CD1c-positive myeloid dendritic cell (primary cell): ENCODE measurements at regions not wholly inside any gene's neighbourhood (a gene's known extent, or its start where the extent isn't known, plus 50 kb on each side); places are given as distances from the start of the nearest gene placed in this dataset.
"Not testable (repeated sequence)": the region's sequence is repeated elsewhere in the genome, so short reads cannot be mapped to it uniquely, and the experiment has no call there.

Experiments
- DNase-seq: peaks from one replicate; pipeline ENCODE4 v3.0.0-alpha.2; 2016; ENCODE audit errors: extremely low spot score

DNA sequence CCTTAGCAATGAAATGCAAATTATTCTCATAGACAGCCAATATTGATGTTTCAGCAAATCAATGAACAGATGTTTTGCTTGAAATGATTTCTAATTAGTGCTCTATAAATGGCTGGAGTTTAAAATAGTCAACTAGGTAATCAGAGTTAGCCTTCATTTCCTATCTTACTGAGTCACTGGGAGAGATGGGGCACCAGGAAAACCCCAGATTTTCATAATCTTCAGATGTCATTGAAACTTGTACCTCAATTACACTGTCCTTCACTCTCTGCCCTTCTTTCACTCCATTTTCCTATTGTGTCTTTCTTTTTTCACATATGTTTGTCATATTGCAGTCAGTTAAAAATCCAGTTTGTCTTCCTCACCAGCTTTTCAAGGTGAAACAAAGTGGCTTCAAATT is 92.7 kb downstream of the C12orf75 start:
- no peak for DNase-seq

DNA sequence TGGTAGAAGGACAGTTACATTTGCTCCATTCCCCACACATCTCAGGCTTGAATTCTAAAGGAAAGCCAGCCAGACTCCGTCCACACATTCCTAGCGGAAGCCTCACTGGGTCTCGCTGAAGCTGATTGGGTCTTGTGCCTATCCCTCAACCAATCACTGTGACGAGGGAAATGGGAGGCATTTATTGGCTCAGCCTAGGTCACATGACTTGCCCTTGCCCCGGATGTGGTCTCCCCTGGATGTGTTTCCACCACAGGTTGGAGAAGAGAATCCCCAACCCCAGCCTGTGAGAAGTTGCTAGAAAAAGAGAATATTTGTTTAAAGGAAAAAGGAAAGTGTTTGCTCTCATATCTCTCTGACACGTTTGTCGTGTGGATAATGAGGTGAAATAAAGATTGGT is 93.4 kb downstream of the C12orf75 start:
- no peak for DNase-seq

DNA sequence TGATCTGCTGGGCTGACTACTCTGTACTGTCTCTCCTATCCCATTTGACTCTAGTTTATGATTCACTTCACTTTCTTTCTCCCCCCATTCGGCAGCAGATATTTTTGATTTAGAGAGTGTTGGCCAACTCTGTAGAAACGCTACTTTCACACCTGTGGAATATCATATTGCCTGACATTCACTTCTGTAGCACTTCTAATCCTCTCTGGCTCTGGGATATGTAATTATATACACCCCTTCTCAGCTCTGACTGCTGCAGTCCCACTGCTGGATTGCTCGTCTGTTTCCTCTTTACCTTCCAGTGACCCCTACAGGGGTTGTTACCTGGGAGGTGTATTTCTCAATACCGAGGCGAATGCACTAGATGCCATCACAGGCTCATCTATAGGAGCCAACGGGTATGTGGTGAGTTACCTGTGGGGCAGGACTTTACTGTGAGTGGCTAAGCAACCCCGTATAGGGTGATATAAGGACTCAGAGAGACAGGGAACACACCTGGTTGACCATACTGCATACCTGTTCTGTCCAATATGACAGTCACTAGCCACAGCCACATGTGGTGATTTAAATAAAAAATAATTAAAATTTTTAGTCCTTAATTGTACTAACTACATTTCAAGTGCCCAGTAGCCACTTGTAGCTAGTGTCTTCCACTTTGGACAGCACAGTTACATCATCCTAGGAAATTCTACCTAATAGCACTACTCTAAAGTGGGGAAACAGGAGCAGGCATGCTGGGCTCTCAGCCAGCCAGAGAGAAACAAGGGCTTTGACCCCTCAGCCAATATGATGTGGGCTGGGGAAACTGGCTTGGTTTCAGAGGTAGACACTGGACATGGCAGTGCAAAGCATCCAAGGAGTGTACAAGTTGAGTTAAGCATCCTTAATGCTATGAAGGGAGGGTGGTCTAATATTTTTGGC is 95.0 kb downstream of the C12orf75 start:
- no peak for DNase-seq

DNA sequence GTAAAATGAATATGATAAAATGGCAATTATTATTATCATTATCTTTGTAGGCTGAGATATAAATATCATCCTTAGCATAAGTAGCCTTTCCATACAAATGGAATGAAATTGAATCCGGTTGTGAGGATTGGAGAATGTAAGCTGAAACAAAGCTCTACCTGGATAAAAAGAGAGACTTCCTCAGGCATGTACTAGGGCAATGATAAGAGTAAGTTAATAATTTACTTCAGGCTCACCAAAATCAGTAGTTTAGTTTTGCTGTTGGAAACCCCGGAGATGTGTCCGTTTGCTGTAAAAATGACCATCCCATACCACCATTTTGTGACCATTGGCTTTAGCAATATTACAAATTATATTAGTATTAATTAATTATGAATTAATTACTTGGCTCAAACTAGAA is 96.3 kb downstream of the C12orf75 start:
- no peak for DNase-seq

DNA sequence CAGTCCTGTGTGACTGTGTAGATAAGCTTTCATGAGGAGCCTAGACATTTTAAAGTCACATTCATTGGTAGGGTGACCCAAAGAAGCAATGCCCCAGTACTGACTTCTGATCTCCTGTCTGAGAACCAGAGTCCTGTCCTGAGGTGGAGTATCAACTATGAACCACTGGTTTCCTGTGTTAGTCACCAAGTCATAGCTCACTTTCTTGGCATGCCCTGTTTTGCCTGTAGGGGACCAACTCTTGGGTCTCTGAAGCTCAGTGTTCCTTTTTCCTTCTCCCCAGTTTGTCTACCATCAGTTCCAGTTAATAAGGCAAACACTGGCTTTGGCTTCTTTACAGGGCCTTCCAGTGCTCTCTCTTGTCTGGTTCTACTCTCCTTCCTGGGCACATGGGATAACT is 97.4 kb downstream of the C12orf75 start:
- DNase-seq = no peak

DNA sequence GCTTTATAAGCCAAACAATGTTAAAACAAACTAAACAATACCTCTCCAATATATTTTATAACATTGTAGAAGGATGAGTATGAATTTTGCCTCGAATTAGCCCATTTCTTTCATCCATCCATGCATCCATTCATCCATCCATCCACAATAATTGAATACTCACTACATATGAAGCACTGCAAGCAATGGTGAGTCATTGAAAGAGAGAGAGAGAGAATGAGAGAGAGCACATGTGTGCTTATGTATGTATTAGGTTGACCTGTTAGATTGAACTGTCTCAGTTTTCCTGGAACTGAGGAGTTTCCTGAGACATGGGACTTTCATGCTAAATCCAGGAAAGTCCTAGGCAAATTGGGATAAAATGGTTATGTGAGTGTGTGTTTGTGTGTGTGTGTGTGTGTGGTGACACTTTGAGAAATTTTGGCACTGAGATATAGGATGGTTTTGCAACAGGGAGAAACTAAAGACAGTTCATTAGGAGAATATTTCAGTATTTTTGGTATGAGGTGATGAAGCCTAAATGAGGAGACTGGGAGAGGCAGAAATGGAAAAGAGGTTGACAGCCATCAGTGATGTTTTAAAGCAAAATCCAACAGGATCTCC is 98.4 kb downstream of the C12orf75 start:
- no peak for DNase-seq

DNA sequence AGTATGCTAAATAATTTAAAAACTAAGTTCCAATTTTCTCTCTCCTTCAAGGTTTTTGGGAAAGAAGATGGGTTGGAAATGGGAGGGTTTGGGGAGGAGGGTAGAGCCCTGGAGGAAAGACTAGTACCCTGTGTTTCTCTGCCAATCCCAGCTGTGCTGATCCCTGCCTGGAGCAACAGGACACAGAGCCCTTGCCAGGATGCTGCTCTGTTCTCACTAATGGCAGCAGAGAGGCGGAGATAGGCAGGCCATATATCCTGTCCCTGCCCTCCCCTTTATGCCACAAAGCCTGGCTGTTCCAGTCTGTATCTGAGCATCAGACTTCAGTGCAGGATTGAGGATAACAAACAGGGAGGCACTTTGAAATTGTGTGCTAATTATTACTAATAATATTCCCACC is 99.0 kb downstream of the C12orf75 start:
- DNase-seq = no peak

DNA sequence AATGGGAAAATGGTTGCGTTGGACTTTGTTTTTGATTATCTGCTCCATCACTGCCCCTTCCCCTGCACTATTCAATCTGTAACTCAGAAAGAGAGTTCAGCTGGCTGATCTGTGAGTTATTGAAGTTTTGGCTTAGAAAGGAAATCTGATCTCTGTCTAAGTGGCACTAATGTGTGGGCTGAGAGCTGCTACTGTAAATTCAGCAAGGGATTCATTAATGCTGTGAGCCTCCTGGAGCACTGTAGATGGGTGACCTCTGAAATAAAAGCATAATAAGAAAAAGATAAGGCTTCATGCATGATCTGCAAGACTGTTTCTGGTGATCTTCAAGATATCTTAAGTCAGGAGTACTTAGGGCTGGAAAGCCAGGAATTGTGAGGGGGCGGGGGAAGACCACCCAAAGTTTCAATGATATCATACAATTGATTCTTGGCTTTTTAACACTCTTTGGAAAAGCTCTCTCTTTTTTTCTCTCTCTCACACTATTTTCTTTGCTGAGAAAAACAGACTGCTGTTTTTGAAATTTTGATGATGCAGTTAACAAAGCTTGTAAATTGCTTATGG is 101.1 kb downstream of the C12orf75 start:
- DNase-seq = no peak

DNA sequence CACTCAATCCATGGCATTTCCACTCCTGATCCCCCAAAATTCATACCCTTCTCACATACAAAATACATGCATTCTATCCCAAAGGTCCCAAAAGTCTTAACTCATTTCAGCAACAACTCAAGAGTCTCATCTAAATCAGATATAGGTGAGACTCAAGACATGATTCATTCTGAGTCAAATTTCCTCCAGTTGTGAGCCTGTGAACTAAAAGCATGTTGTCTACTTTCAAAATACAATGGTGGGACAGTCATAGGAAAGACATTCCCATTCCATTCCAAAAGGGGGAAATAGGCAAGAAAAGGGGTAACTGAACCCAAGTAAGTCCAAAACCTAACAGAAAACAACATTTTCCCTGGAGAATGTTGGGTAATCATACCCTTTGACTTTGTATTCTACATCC is 103.3 kb downstream of the C12orf75 start:
- DNase-seq = no peak

DNA sequence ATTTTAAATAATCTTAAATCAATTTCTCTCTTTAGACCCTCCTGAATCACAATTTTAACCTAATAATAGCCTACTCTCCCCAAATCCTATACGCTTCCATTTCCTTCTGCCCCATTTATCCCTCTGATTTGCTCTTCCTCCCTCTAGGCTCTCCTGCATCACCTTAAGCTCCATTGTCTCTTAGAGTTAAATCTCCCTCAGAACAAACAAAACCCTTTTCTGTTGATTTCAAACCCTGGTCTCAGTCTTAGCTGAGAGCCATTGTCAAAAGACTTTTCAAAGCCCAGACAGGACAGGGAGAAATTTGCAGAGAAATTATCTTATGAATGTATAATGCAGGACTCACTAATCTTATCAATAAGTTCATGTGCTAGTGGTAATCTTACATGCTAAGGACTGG is 106.1 kb downstream of the C12orf75 start:
- no peak for DNase-seq

DNA sequence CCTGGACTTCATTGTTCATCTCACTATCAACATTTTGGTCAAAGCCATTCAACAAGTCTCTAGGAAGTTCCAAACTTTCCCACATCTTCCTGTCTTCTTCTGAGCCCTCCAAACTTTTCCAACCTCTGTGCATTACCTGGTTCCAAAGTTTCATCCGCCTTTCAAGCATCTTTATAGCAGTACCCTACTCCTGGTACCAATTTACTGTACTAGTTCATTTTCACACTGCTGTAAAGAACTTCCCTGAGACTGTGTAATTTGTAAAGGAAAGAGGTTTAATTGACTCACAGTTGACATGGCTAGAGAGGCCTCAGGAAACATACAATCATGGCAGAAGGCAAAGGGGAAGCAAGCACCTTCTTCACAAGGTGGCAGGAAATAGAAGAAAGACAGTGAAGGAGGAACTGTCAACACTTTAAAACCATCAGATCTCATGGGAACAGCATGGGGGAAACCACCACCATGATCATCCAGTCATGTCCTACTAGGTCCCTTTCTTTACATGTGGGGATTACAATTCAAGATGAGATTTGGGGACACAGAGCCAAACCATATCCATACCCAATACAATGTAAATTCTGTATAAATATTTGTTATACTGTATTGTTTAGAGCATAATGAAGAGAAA is 109.7 kb downstream of the C12orf75 start:
- no peak for DNase-seq

DNA sequence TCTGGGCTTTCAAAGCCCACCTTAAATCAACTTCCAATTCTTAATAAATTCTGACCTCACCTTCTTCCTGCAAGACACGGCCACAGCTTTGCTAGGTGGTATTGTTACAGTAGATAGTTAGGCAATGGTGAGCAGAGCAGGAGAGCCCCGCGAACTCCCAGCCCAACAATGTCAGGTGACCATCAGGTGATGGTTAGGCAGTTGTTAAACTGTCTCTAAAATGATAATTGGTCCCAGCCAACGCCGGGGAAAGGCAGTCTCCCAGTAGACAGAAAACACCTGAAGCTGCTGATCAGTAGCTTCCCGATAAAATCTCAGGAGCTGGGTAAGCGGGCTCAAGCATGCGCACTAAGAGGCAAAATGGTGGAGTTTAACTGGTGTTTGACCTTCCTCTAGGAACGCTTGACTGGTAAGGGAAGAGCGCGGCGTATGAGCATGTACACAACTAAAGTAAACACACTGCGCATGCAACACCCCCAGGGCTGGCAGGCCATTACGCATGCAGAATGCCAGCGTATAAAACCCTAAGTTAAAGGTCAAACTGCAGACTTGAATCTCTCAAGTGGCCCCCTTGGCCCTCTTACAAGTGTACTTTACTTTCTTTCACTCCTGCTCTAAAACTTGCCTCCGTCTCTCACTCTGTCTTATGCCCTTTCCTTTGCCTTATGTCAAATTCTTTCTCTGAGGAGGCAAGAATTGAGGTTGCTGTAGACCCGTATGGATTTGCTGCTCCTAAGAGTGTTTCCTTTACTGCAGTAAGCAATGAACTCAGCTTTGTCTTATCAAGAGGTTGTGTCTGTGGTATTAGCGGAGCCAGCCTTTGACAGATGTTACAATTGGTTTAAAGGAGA is 113.5 kb downstream of the C12orf75 start:
- no peak for DNase-seq

DNA sequence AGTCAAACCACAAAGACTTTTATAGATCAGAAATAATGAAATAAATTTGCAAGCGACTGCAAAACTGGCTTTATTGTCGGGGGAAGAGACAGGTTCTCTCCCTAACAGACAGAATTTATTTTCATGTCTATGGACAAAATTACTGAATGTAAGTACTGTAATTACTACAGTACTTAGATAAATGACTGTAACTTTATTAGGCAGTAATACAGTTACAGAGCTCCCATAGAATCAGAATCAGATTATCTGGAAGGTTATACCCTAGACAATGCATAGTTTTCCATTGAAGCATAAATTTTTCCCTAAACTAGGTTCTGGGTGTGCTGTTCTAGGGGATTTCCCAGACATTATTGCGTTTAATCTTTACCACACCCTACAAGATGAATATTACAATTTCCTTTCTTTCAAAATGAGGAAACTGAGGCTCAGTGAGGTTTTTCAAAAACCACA is 114.2 kb downstream of the C12orf75 start:
- no peak for DNase-seq

DNA sequence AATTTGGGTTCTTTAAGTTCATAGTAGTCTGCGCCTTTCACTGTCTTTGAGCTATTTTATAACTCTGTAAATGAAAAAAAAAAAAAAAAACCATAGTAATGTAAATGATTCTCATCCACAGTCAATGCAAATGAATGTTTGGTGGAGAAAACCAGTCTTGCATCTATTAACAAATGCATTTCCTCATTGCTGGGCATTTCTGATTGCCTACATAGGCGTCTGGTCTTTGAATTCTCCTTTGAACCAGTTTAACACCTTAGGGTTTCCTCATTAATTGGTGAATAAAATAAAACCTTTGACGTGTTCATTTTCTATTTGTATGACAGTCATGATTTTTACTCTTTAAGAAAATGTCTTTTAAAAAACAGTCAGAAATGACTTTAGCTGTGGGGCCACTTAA is 114.8 kb downstream of the C12orf75 start:
- no peak for DNase-seq

DNA sequence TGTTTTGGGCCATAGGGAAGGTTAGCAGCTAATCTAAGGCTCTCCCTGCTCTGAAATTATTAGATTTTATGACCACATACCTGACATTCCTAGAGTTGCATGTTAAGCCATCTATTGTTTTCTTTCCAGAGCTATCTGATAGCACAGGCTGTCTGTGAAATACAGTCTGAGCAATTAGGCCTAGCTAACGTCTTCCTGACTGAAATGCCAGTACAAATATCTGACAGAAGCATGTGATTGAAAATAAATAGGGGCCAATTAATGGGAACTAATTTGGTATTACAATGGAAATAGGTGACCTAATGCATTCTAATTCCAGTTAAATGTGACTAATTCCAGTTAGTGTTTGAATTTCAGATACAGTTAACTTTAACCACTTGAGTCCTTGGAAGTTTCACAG is 115.2 kb downstream of the C12orf75 start:
- no peak for DNase-seq

DNA sequence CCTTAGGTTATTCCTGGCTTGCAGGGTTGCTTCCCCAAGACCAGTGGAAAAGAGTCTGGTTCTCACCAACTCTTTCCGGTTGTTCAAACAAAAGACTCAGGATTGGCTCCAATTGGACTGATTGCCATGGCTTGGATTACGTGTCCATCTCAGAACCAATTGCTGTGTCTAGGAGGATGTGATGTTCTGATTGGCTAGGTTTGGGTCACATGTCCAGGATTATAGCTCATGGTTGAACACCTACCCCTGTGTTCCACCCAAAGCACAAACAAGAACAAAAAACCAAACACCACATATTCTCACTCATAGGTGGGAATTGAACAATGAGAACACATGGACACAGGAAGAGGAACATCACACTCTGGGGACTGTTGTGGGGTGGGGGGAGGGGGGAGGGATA is 116.0 kb downstream of the C12orf75 start:
- DNase-seq = not testable (repeated sequence)

DNA sequence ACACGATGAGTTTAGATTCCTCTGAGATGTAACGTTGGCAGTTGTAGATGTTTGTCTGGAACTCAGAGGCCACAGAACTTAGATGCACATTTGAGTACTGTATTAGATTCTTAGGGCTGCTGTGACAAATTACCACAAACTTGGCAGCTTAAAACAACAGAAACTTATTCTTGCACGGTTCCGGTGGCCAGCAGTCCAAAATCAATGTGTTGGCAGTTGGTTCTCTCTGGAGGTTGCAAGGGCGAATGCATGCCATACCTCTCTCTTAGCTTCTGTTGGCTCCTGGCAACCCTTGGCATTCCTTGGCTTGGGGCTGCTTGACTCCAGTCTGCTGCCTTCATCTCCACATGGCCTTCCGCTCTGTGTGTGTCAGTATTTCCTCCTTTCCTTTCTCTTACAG is 118.9 kb downstream of the C12orf75 start:
- DNase-seq = no peak

DNA sequence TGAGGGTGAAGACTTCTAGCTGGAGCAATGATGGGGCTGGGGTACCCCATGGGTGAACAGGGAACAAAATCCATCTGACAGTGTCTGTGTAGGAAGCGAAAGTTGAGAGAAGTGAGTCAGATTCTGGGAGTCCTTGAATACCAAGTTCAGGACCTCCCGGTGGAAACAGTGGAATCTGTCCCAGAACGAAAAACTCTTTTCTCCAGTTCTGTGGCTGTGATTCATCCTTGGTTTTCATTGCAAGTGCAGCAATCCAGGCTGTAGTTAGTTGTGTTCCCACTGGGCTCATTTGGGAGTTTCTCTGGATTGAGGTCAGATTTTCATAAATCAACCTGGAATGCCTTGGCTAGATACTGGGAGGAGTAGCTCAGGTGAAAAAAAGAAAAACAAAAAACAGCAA is 120.7 kb downstream of the C12orf75 start:
- no peak for DNase-seq

DNA sequence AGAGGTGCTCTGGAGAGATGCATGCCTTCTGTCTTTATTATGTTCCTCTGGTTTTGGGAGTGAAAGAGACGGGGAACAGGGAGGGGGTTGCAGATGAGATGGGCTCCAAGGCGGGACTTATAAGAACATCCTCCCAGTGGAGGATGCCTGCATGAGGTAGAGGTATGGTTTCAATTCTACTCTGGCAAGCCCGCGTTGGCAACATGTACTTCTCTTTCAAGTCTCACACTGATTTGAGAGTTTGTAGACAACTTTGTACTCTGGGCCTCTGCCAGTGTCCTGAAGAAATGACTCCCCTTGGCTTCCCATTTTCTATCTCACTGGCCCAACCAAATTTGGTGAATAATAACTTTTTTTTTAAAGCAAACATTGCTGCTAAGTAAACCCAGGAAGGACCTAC is 121.3 kb downstream of the C12orf75 start:
- DNase-seq = no peak

DNA sequence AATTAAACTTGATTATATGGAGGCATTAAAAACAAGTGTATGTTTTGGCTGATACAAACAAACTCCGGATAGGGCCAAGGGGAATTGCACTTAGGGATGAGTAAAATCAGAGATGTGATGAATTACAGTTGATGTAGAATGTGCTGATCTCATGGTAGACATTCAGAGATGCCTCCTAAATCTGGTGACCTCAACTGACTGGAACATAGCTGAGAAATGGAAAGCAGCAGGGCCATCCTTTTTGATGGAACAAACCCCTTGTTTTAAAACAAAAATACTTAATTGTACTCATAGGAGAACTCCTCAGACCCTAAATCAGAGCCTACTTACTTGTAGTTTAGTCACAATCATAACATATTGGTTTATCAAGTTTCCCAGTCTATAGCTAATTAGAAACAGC is 122.8 kb downstream of the C12orf75 start:
- no peak for DNase-seq

DNA sequence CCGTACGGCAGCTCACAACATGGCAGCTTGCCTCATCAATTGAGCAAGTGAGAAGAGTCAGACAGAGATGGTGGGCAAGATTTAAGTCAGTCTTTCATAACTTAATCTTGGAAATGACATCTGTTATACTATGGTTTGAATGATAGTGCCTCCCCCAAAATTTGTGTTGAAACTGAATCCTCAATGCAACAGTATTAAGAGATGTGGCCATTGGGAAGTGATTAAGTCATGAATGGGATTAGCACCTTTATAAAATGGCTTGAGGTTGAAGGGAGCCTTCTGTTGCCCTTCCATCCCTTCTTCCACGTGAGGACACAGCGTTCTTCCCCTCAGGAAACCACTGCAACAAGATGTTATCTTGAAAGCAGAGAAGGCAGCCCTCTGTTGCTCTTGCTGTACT is 124.2 kb downstream of the C12orf75 start:
- DNase-seq = no peak

DNA sequence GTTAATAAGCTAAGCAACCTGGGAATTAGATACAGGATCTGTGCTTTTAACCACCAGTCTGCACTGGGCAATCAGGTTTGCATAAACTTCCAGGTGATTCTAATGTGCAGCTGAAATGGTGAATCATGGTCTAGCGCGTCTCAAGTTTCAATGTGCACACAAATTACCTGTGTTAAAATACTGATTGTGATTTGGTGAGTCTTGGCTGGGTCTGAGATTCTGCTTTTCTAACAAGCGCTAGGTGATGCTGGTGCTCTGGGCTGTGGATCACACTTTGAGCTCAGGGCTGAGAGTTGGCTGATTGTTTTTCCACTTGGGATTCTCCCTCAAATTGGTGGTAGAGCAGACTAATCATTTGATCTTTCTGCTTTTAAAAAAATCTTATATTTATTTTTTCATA is 124.8 kb downstream of the C12orf75 start:
- no peak for DNase-seq
